ENCODE measurements at regions not wholly inside any gene's neighbourhood (a gene's known extent, or its start where the extent isn't known, plus 50 kb on each side); places are given as distances from the start of the nearest gene placed in this dataset.

GRCh38 chr2:128521482-128521881, 202.8 kb upstream of the HS6ST1 start:
- H3K4me1 ChIP-seq (ENCODE audit: control insufficient read depth, extremely low read depth, insufficient read depth, low read length), result peaks cover 11% of the 10 kb centered on the region
- no peaks in the 10 kb centered on the region for H3K9me3 ChIP-seq (replicated peaks; ENCODE audit: control insufficient read depth, insufficient read depth, low read length)
- intact Hi-C loops (cut with micrococcal nuclease), result no loop called here
- POLR2A ChIA-PET, result no interaction called here
- H3K27me3 ChIP-seq (ENCODE audit: control insufficient read depth in 2 of 2, insufficient read depth in 2 of 2, low read length in 2 of 2), result no peaks in the 10 kb centered on the region
- H3K9ac ChIP-seq (replicated peaks; ENCODE audit: extremely low read depth, insufficient read depth, low read length), result no peak overlapping the region
- DNase-seq (ENCODE audit: low read depth, low spot score) (no peak), FAIRE-seq (no peak)
- no TSS peak for BruUV-seq (replicated peaks)
- no peaks in the 10 kb centered on the region for H3K9me1 ChIP-seq (replicated peaks; ENCODE audit: control insufficient read depth, extremely low read depth, insufficient read depth, low read length)
- H3K4me3 ChIP-seq (replicated peaks in 1 of 3; ENCODE audit: insufficient read depth in 1 of 3, low read depth in 1 of 3, low read length in 3 of 3), result no peak overlapping the region
- dilution Hi-C loops (cut with MboI; ENCODE audit: extremely low pct_ligation_motif_present, low sequenced_read_pairs), result no loop called here
- H3K4me2 ChIP-seq (ENCODE audit: insufficient read depth, low read length), result no peak overlapping the region
- no peaks in the 10 kb centered on the region for H3K79me2 ChIP-seq (ENCODE audit: control insufficient read depth, insufficient read depth, low read length)
- H3K36me3 ChIP-seq (ENCODE audit: control insufficient read depth in 2 of 2, extremely low read depth in 1 of 2, insufficient read depth in 2 of 2, low read length in 2 of 2), result no peaks in the 10 kb centered on the region
- H2AFZ ChIP-seq (ENCODE audit: low read depth, low read length), result no peak overlapping the region
- CTCF ChIA-PET, result no interaction called here
- no peaks in the 10 kb centered on the region for H4K20me1 ChIP-seq (replicated peaks; ENCODE audit: control insufficient read depth, extremely low read depth, insufficient read depth, low read length)
- H3K27ac ChIP-seq (ENCODE audit: insufficient read depth, low read depth, low read length), result no peak overlapping the region
- TF ChIP-seq FOS (IDR thresholded peaks at IDR 0.05; ENCODE audit: borderline replicate concordance, insufficient read depth, low read length) (no peak), EZH2 (IDR thresholded peaks at IDR 0.05; ENCODE audit: borderline replicate concordance, low read depth, low read length, severe bottlenecking) (no peak), GATA2 (IDR thresholded peaks at IDR 0.05; ENCODE audit: insufficient read depth, insufficient read length, low read depth, low read length) (no peak), JUN (IDR thresholded peaks at IDR 0.05; ENCODE audit: borderline replicate concordance, insufficient read depth, insufficient read length, low read depth) (no peak), MAX (IDR thresholded peaks at IDR 0.05; ENCODE audit: insufficient read depth, insufficient read length) (no peak), CTCF (IDR thresholded peaks at IDR 0.05; ENCODE audit: extremely low read depth in 1 of 2, insufficient read depth in 1 of 2, low read depth in 1 of 2, low read length in 2 of 2) (no peak), POLR2A (IDR thresholded peaks at IDR 0.05; ENCODE audit: low read depth, low read length) (no peak), POLR2AphosphoS5 (IDR thresholded peaks at IDR 0.05; ENCODE audit: insufficient read depth, low read depth, low read length) (no peak), MYC (IDR thresholded peaks at IDR 0.05; ENCODE audit: low read depth, low read length) (no peak)
